MM.1S (cell line): ENCODE measurements at regions not wholly inside any gene's neighbourhood (a gene's known extent, or its start where the extent isn't known, plus 50 kb on each side); places are given as distances from the start of the nearest gene placed in this dataset.

Experiments
- EZH2 ChIP-seq: fragments of 300-600 bp; sonication (generic); optimal IDR thresholded peaks from 2 replicates; pipeline ENCODE3; 2017; ENCODE audit warnings: low read depth, mild to moderate bottlenecking, antibody characterized with exemption, low read length, mixed read lengths
- EZH2phosphoT487 ChIP-seq: fragments of 300-600 bp; sonication (generic); IDR thresholded peaks from 2 replicates; pipeline ENCODE4 v1.6.1; 2018; ENCODE audit warnings: antibody characterized with exemption, low read length
- TF ChIP-seq, protein P1 (sequence below): fragments of 300-600 bp; sonication (generic); IDR thresholded peaks from 2 replicates; pipeline ENCODE4 v1.5.1; 2016; ENCODE audit warnings: antibody characterized with exemption, low read length, mixed read lengths

DNA sequence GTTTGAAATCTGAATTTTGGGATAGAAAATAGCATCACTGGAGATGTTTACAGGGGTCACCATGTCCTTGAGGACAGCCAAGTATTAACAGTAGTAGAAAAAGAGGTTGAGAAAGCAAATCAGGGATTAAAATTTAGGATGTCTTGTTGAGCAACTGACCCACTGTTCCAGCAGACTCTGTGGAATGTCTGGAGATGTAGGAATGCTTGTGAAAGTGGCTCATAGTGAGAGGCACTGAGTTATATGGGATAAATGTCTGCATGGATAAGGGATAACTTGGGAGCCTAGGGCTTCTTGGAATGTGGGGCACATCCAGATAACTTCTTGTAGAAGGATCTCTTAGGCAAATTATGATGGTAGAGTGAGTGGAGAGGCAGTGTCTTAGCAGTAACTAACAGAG lies 495.0 kb downstream of the TMX3 start:
- TF ChIP-seq, protein P1, sequence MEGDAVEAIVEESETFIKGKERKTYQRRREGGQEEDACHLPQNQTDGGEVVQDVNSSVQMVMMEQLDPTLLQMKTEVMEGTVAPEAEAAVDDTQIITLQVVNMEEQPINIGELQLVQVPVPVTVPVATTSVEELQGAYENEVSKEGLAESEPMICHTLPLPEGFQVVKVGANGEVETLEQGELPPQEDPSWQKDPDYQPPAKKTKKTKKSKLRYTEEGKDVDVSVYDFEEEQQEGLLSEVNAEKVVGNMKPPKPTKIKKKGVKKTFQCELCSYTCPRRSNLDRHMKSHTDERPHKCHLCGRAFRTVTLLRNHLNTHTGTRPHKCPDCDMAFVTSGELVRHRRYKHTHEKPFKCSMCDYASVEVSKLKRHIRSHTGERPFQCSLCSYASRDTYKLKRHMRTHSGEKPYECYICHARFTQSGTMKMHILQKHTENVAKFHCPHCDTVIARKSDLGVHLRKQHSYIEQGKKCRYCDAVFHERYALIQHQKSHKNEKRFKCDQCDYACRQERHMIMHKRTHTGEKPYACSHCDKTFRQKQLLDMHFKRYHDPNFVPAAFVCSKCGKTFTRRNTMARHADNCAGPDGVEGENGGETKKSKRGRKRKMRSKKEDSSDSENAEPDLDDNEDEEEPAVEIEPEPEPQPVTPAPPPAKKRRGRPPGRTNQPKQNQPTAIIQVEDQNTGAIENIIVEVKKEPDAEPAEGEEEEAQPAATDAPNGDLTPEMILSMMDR: no peak
- TF ChIP-seq EZH2 (no peak), EZH2phosphoT487 (no peak)
